ENCODE measurements at regions not wholly inside any gene's neighbourhood (a gene's known extent, or its start where the extent isn't known, plus 50 kb on each side); places are given as distances from the start of the nearest gene placed in this dataset.

GRCh38 chr4:28117084-28117682 is 1256.5 kb downstream of the STIM2 start:
- DNase-seq: no peak

GRCh38 chr4:28146191-28146590 is 1285.5 kb downstream of the STIM2 start:
- DNase-seq: no peak

GRCh38 chr4:28148221-28148620 is 1287.6 kb downstream of the STIM2 start:
- no peak for DNase-seq

- DNase-seq: no peak
Measured at GRCh38 chr4:28149762-28150161, 1289.1 kb downstream of the STIM2 start.

- DNase-seq: no peak
Measured at GRCh38 chr4:28151314-28151713, 1290.7 kb downstream of the STIM2 start.

GRCh38 chr4:28167411-28167810 is 1306.8 kb downstream of the STIM2 start:
- DNase-seq: no peak

- DNase-seq: no peak
Measured at GRCh38 chr4:28176942-28177341, 1316.3 kb downstream of the STIM2 start.

GRCh38 chr4:28177641-28178040 is 1317.0 kb downstream of the STIM2 start:
- no peak for DNase-seq

GRCh38 chr4:28179126-28179525 is 1318.5 kb downstream of the STIM2 start:
- DNase-seq: no peak

- no peak for DNase-seq
Measured at GRCh38 chr4:28209371-28209924, 1348.8 kb downstream of the STIM2 start.

GRCh38 chr4:28211676-28212470 is 1351.2 kb downstream of the STIM2 start:
- DNase-seq: no peak

GRCh38 chr4:28221536-28221935 is 1360.9 kb downstream of the STIM2 start:
- no peak for DNase-seq

- DNase-seq: no peak
Measured at GRCh38 chr4:28225050-28225449, 1364.4 kb downstream of the STIM2 start.

- DNase-seq: no peak
Measured at GRCh38 chr4:28225689-28226353, 1365.2 kb downstream of the STIM2 start.

GRCh38 chr4:28226962-28227361 is 1366.3 kb downstream of the STIM2 start:
- DNase-seq: no peak

GRCh38 chr4:28227764-28228163 is 1367.1 kb downstream of the STIM2 start:
- no peak for DNase-seq

- no peak for DNase-seq
Measured at GRCh38 chr4:28228561-28229491, 1368.2 kb downstream of the STIM2 start.

GRCh38 chr4:28232376-28232775 is 1371.7 kb downstream of the STIM2 start:
- no peak for DNase-seq

- no peak for DNase-seq
Measured at GRCh38 chr4:28232951-28233350, 1372.3 kb downstream of the STIM2 start.

- no peak for DNase-seq
Measured at GRCh38 chr4:28233724-28234123, 1373.1 kb downstream of the STIM2 start.

GRCh38 chr4:28238876-28239275 is 1378.2 kb downstream of the STIM2 start:
- no peak for DNase-seq

- no peak for DNase-seq
Measured at GRCh38 chr4:28241021-28241420, 1380.4 kb downstream of the STIM2 start.

GRCh38 chr4:28247805-28248204 is 1387.2 kb downstream of the STIM2 start:
- no peak for DNase-seq

Measured in stimulated activated CD4-positive, alpha-beta T cell treated with anti-CD3 and anti-CD28 coated beads, Interleukin-2, amount 100 ng/mL, for 24 hours (primary cell).